Activated CD8-positive, alpha-beta memory T cell treated with anti-CD3 and anti-CD28 coated beads, Interleukin-2, amount 10 ng/mL, durations not matched to agents 7 days and 5 days (primary cell): ENCODE measurements at regions not wholly inside any gene's neighbourhood (a gene's known extent, or its start where the extent isn't known, plus 50 kb on each side); places are given as distances from the start of the nearest gene placed in this dataset.
"Not testable (repeated sequence)": the region's sequence is repeated elsewhere in the genome, so short reads cannot be mapped to it uniquely, and the experiment has no call there.

Experiments
- ATAC-seq: fragments of 150-1000 bp; cut with Tn5 transposase; one replicate; pipeline ENCODE4 v1.10.0; 2021; ENCODE audit warnings: moderate library complexity
- CTCF ChIA-PET: fragments of 350-600 bp; sonication (Branson Sonifier 250); formaldehyde crosslinking; loops from one replicate; lab custom pipeline; 2021; ENCODE audit warnings: antibody characterized with exemption; lab: Charles Lee
- DNase-seq: peaks from one replicate; pipeline ENCODE4 v3.0.0-alpha.2; 2020
- H3K27ac Mint-ChIP-seq: one replicate; pipeline ENCODE4 v1.8.0; 2021; ENCODE audit warnings: mild to moderate bottlenecking, mixed read lengths
- H3K27me3 Mint-ChIP-seq: one replicate; pipeline ENCODE4 v1.8.0; 2021; ENCODE audit warnings: mixed read lengths
- H3K36me3 Mint-ChIP-seq: one replicate; pipeline ENCODE4 v1.8.0; 2021; ENCODE audit warnings: mild to moderate bottlenecking, mixed read lengths
- H3K4me1 Mint-ChIP-seq: one replicate; pipeline ENCODE4 v1.8.0; 2021; ENCODE audit warnings: mixed read lengths
- H3K4me3 Mint-ChIP-seq: one replicate; pipeline ENCODE4 v1.8.0; 2021; ENCODE audit warnings: mild to moderate bottlenecking, moderate library complexity, mixed read lengths
- H3K9me3 Mint-ChIP-seq: one replicate; pipeline ENCODE4 v1.8.0; 2022; ENCODE audit warnings: low read depth, mixed read lengths

- ATAC-seq (no peak), DNase-seq (no peak)
- Mint-ChIP-seq H3K4me1 (no peaks in the 10 kb centered on the region), H3K4me3 (no peak overlapping the region), H3K9me3 (no peaks in the 10 kb centered on the region), H3K27me3 (no peaks in the 10 kb centered on the region), H3K27ac (no peak overlapping the region), H3K36me3 (no peaks in the 10 kb centered on the region)
- CTCF ChIA-PET: no interaction called here
These were observed 88.7 kb upstream of the GRIK1 start for GRCh38 chr21:30028537-30028936.

- H3K27ac Mint-ChIP-seq: no peak overlapping the region
- no peaks in the 10 kb centered on the region for H3K36me3 Mint-ChIP-seq
- no peak for DNase-seq
- no peak for ATAC-seq
- no peak overlapping the region for H3K4me3 Mint-ChIP-seq
- H3K4me1 Mint-ChIP-seq: no peaks in the 10 kb centered on the region
- H3K27me3 Mint-ChIP-seq: no peaks in the 10 kb centered on the region
- no peaks in the 10 kb centered on the region for H3K9me3 Mint-ChIP-seq
- CTCF ChIA-PET: no interaction called here
These were observed 88.2 kb upstream of the GRIK1 start for GRCh38 chr21:30027986-30028385.

- H3K4me1 Mint-ChIP-seq, CTCF ChIA-PET, H3K27me3 Mint-ChIP-seq, DNase-seq, H3K36me3 Mint-ChIP-seq, H3K9me3 Mint-ChIP-seq, H3K27ac Mint-ChIP-seq, ATAC-seq, H3K4me3 Mint-ChIP-seq: not testable (repeated sequence)
These were observed 83.3 kb upstream of the GRIK1 start for GRCh38 chr21:30023056-30023455.

GRCh38 chr21:30014886-30015285 lies 75.1 kb upstream of the GRIK1 start:
- H3K4me3 Mint-ChIP-seq: no peak overlapping the region
- DNase-seq: no peak
- H3K27me3 Mint-ChIP-seq: no peaks in the 10 kb centered on the region
- H3K27ac Mint-ChIP-seq: no peak overlapping the region
- no peaks in the 10 kb centered on the region for H3K4me1 Mint-ChIP-seq
- ATAC-seq: no peak
- H3K9me3 Mint-ChIP-seq: peaks cover 4% of the 10 kb centered on the region
- CTCF ChIA-PET: no interaction called here
- H3K36me3 Mint-ChIP-seq: no peaks in the 10 kb centered on the region

- DNase-seq: no peak
- no peaks in the 10 kb centered on the region for H3K36me3 Mint-ChIP-seq
- no peak for ATAC-seq
- no peaks in the 10 kb centered on the region for H3K4me1 Mint-ChIP-seq
- H3K9me3 Mint-ChIP-seq: peaks cover 8% of the 10 kb centered on the region
- H3K4me3 Mint-ChIP-seq: no peak overlapping the region
- H3K27ac Mint-ChIP-seq: no peak overlapping the region
- CTCF ChIA-PET: no interaction called here
- H3K27me3 Mint-ChIP-seq: no peaks in the 10 kb centered on the region
These were observed 51.8 kb upstream of the GRIK1 start for GRCh38 chr21:29991624-29992023.

GRCh38 chr21:29989634-29990234 lies 49.9 kb upstream of the GRIK1 start:
- Mint-ChIP-seq H3K27ac (no peak overlapping the region), H3K36me3 (no peaks in the 10 kb centered on the region), H3K27me3 (no peaks in the 10 kb centered on the region), H3K4me3 (no peak overlapping the region), H3K4me1 (no peaks in the 10 kb centered on the region), H3K9me3 (peaks cover 9% of the 10 kb centered on the region)
- DNase-seq: no peak
- no peak for ATAC-seq
- CTCF ChIA-PET: no interaction called here
